ENCODE measurements at regions not wholly inside any gene's neighbourhood (a gene's known extent, or its start where the extent isn't known, plus 50 kb on each side); places are given as distances from the start of the nearest gene placed in this dataset.

- no peak overlapping the region for H3K4me2 ChIP-seq (ENCODE audit: low read length)
- no peaks in the 10 kb centered on the region for H3K9me3 ChIP-seq (replicated peaks; ENCODE audit: low read length)
- H3K4me3 ChIP-seq (ENCODE audit: low read length): no peak overlapping the region
- H3K9ac ChIP-seq (ENCODE audit: low read depth, low read length): no peak overlapping the region
- peaks cover 66% of the 10 kb centered on the region for H3K27me3 ChIP-seq (ENCODE audit: control insufficient read depth, insufficient read depth, low read length)
- peaks cover 6% of the 10 kb centered on the region for H3K4me1 ChIP-seq (ENCODE audit: control insufficient read depth, insufficient read depth, low read length)
- no peaks in the 10 kb centered on the region for H3K36me3 ChIP-seq (ENCODE audit: insufficient read depth, low read length)
These were observed 60.3 kb upstream of the LBX1 start for GRCh38 chr10:101289541-101289940.

GRCh38 chr10:101290431-101290830 lies 61.2 kb upstream of the LBX1 start:
- Histone ChIP-seq H3K9me3 (replicated peaks; ENCODE audit: low read length) (no peaks in the 10 kb centered on the region), H3K4me2 (ENCODE audit: low read length) (no peak overlapping the region), H3K4me1 (ENCODE audit: control insufficient read depth, insufficient read depth, low read length) (peaks cover 6% of the 10 kb centered on the region), H3K27me3 (ENCODE audit: control insufficient read depth, insufficient read depth, low read length) (peaks cover 66% of the 10 kb centered on the region), H3K4me3 (ENCODE audit: low read length) (no peak overlapping the region), H3K36me3 (ENCODE audit: insufficient read depth, low read length) (no peaks in the 10 kb centered on the region), H3K9ac (ENCODE audit: low read depth, low read length) (no peak overlapping the region)

GRCh38 chr10:101290881-101291280 lies 61.6 kb upstream of the LBX1 start:
- H3K4me1 ChIP-seq (ENCODE audit: control insufficient read depth, insufficient read depth, low read length): peaks cover 6% of the 10 kb centered on the region
- H3K9ac ChIP-seq (ENCODE audit: low read depth, low read length): no peak overlapping the region
- H3K9me3 ChIP-seq (replicated peaks; ENCODE audit: low read length): no peaks in the 10 kb centered on the region
- H3K36me3 ChIP-seq (ENCODE audit: insufficient read depth, low read length): no peaks in the 10 kb centered on the region
- H3K27me3 ChIP-seq (ENCODE audit: control insufficient read depth, insufficient read depth, low read length): peaks cover 67% of the 10 kb centered on the region
- H3K4me3 ChIP-seq (ENCODE audit: low read length): no peak overlapping the region
- peak overlapping the region; percentile 93 for H3K4me2 ChIP-seq (ENCODE audit: low read length)

- Histone ChIP-seq H3K4me2 (ENCODE audit: low read length) (peak overlapping the region; percentile 93), H3K4me1 (ENCODE audit: control insufficient read depth, insufficient read depth, low read length) (peaks cover 6% of the 10 kb centered on the region), H3K9me3 (replicated peaks; ENCODE audit: low read length) (no peaks in the 10 kb centered on the region), H3K27me3 (ENCODE audit: control insufficient read depth, insufficient read depth, low read length) (peaks cover 62% of the 10 kb centered on the region), H3K9ac (ENCODE audit: low read depth, low read length) (peak overlapping the region; percentile 52), H3K4me3 (ENCODE audit: low read length) (peak overlapping the region; percentile 65), H3K36me3 (ENCODE audit: insufficient read depth, low read length) (no peaks in the 10 kb centered on the region)
These were observed 62.3 kb upstream of the LBX1 start for GRCh38 chr10:101291331-101292193.

GRCh38 chr10:101292194-101293006 lies 61.6 kb upstream of the BTRC start:
- peak overlapping the region; percentile 65 for H3K4me3 ChIP-seq (ENCODE audit: low read length)
- H3K4me2 ChIP-seq (ENCODE audit: low read length): peak overlapping the region; percentile 93
- H3K4me1 ChIP-seq (ENCODE audit: control insufficient read depth, insufficient read depth, low read length): peaks cover 6% of the 10 kb centered on the region
- no peaks in the 10 kb centered on the region for H3K9me3 ChIP-seq (replicated peaks; ENCODE audit: low read length)
- H3K27me3 ChIP-seq (ENCODE audit: control insufficient read depth, insufficient read depth, low read length): peaks cover 65% of the 10 kb centered on the region
- peak overlapping the region; percentile 7 for H3K9ac ChIP-seq (ENCODE audit: low read depth, low read length)
- H3K36me3 ChIP-seq (ENCODE audit: insufficient read depth, low read length): no peaks in the 10 kb centered on the region

- no peak overlapping the region for H3K4me3 ChIP-seq (ENCODE audit: low read length)
- no peaks in the 10 kb centered on the region for H3K9me3 ChIP-seq (replicated peaks; ENCODE audit: low read length)
- peaks cover 67% of the 10 kb centered on the region for H3K27me3 ChIP-seq (ENCODE audit: control insufficient read depth, insufficient read depth, low read length)
These were observed 60.8 kb upstream of the BTRC start for GRCh38 chr10:101293007-101293723.

GRCh38 chr10:101294109-101294508 lies 59.9 kb upstream of the BTRC start:
- no peaks in the 10 kb centered on the region for H3K36me3 ChIP-seq (ENCODE audit: insufficient read depth, low read length)
- no peak overlapping the region for H3K4me2 ChIP-seq (ENCODE audit: low read length)
- no peak overlapping the region for H3K4me3 ChIP-seq (ENCODE audit: low read length)
- peaks cover 6% of the 10 kb centered on the region for H3K4me1 ChIP-seq (ENCODE audit: control insufficient read depth, insufficient read depth, low read length)
- H3K9me3 ChIP-seq (replicated peaks; ENCODE audit: low read length): no peaks in the 10 kb centered on the region
- peaks cover 76% of the 10 kb centered on the region for H3K27me3 ChIP-seq (ENCODE audit: control insufficient read depth, insufficient read depth, low read length)
- no peak overlapping the region for H3K9ac ChIP-seq (ENCODE audit: low read depth, low read length)

More at GRCh38 chr10:101293007-101293723, 60.8 kb upstream of the BTRC start:
- H3K36me3 ChIP-seq (ENCODE audit: insufficient read depth, low read length): no peaks in the 10 kb centered on the region
- H3K4me2 ChIP-seq (ENCODE audit: low read length): no peak overlapping the region
- peaks cover 6% of the 10 kb centered on the region for H3K4me1 ChIP-seq (ENCODE audit: control insufficient read depth, insufficient read depth, low read length)
- no peak overlapping the region for H3K9ac ChIP-seq (ENCODE audit: low read depth, low read length)

GRCh38 chr10:101295261-101295660 lies 58.7 kb upstream of the BTRC start:
- peaks cover 73% of the 10 kb centered on the region for H3K27me3 ChIP-seq (ENCODE audit: control insufficient read depth, insufficient read depth, low read length)

GRCh38 chr10:101297901-101298486 lies 56.0 kb upstream of the BTRC start:
- H3K4me3 ChIP-seq (ENCODE audit: low read length): no peak overlapping the region
- H3K27me3 ChIP-seq (ENCODE audit: control insufficient read depth, insufficient read depth, low read length): peaks cover 67% of the 10 kb centered on the region
- H3K9me3 ChIP-seq (replicated peaks; ENCODE audit: low read length): no peaks in the 10 kb centered on the region
- no peaks in the 10 kb centered on the region for H3K36me3 ChIP-seq (ENCODE audit: insufficient read depth, low read length)
- no peak overlapping the region for H3K9ac ChIP-seq (ENCODE audit: low read depth, low read length)
- no peaks in the 10 kb centered on the region for H3K4me1 ChIP-seq (ENCODE audit: control insufficient read depth, insufficient read depth, low read length)
- H3K4me2 ChIP-seq (ENCODE audit: low read length): no peak overlapping the region

More at GRCh38 chr10:101295261-101295660, 58.7 kb upstream of the BTRC start:
- H3K9ac ChIP-seq (ENCODE audit: low read depth, low read length): no peak overlapping the region
- no peaks in the 10 kb centered on the region for H3K36me3 ChIP-seq (ENCODE audit: insufficient read depth, low read length)
- H3K4me2 ChIP-seq (ENCODE audit: low read length): no peak overlapping the region
- H3K4me1 ChIP-seq (ENCODE audit: control insufficient read depth, insufficient read depth, low read length): peaks cover 6% of the 10 kb centered on the region
- no peak overlapping the region for H3K4me3 ChIP-seq (ENCODE audit: low read length)
- no peaks in the 10 kb centered on the region for H3K9me3 ChIP-seq (replicated peaks; ENCODE audit: low read length)

- H3K4me2 ChIP-seq (ENCODE audit: low read length): no peak overlapping the region
- H3K9me3 ChIP-seq (replicated peaks; ENCODE audit: low read length): no peaks in the 10 kb centered on the region
- no peak overlapping the region for H3K4me3 ChIP-seq (ENCODE audit: low read length)
- H3K36me3 ChIP-seq (ENCODE audit: insufficient read depth, low read length): no peaks in the 10 kb centered on the region
- peaks cover 72% of the 10 kb centered on the region for H3K27me3 ChIP-seq (ENCODE audit: control insufficient read depth, insufficient read depth, low read length)
- H3K4me1 ChIP-seq (ENCODE audit: control insufficient read depth, insufficient read depth, low read length): no peaks in the 10 kb centered on the region
- H3K9ac ChIP-seq (ENCODE audit: low read depth, low read length): no peak overlapping the region
These were observed 54.8 kb upstream of the BTRC start for GRCh38 chr10:101299211-101299610.

Measured in skeletal muscle satellite cell (primary cell).